H9 (cell line): ENCODE measurements at regions not wholly inside any gene's neighbourhood (a gene's known extent, or its start where the extent isn't known, plus 50 kb on each side); places are given as distances from the start of the nearest gene placed in this dataset.

ENCODE experiments used
- DNase-seq: peaks from one replicate; pipeline ENCODE4 v3.0.0-alpha.2; 2017
- H2AFZ ChIP-seq: one replicate; pipeline ENCODE4 v1.6.1; 2013; ENCODE audit warnings: mild to moderate bottlenecking, low read length, control low read depth, moderate library complexity
- H2AK5ac ChIP-seq: 2 replicates; pipeline ENCODE4 v1.6.1; 2013; ENCODE audit warnings: low read length, control low read depth, mixed read lengths; ENCODE audit not compliant: insufficient read length
- H2BK120ac ChIP-seq: one replicate; pipeline ENCODE4 v1.6.1; 2013; ENCODE audit warnings: low read depth, mild to moderate bottlenecking, low read length, control low read depth, inconsistent platforms; ENCODE audit not compliant: poor library complexity, severe bottlenecking
- H2BK12ac ChIP-seq: 2 replicates; pipeline ENCODE4 v1.6.1; 2013; ENCODE audit warnings: low read length, control low read depth, mixed read lengths, low read depth; ENCODE audit not compliant: insufficient read length
- H2BK15ac ChIP-seq: 2 replicates; pipeline ENCODE4 v1.6.1; 2013; ENCODE audit warnings: low read depth, low read length, control low read depth
- H2BK20ac ChIP-seq: one replicate; pipeline ENCODE4 v1.6.1; 2013; ENCODE audit warnings: low read depth, mild to moderate bottlenecking, low read length, control low read depth, inconsistent platforms; ENCODE audit not compliant: poor library complexity, severe bottlenecking
- H2BK5ac ChIP-seq: 2 replicates; pipeline ENCODE4 v1.6.1; 2013; ENCODE audit warnings: low read length, control low read depth, mixed read lengths; ENCODE audit not compliant: insufficient read length
- H3K14ac ChIP-seq: 2 replicates; pipeline ENCODE4 v1.6.1; 2013; ENCODE audit warnings: low read length, control low read depth; ENCODE audit not compliant: insufficient read depth
- H3K18ac ChIP-seq: 2 replicates; pipeline ENCODE4 v1.6.1; 2013; ENCODE audit warnings: low read depth, mild to moderate bottlenecking, mixed read lengths, low read length, control low read depth; ENCODE audit not compliant: insufficient read length
- H3K23ac ChIP-seq: 2 replicates; pipeline ENCODE4 v1.6.1; 2013; ENCODE audit warnings: low read length, control low read depth, mixed read lengths, low read depth; ENCODE audit not compliant: insufficient read length
- H3K23me2 ChIP-seq: 2 replicates; pipeline ENCODE4 v1.6.1; 2013; ENCODE audit warnings: low read depth, mild to moderate bottlenecking, mixed read lengths, low read length, control low read depth; ENCODE audit not compliant: insufficient read length, poor library complexity, severe bottlenecking
- H3K27ac ChIP-seq: 2 replicates; pipeline ENCODE4 v1.5.1; 2013; ENCODE audit warnings: low read length, control low read depth, mixed read lengths, low read depth; ENCODE audit not compliant: insufficient read length
- H3K27me3 ChIP-seq: 2 replicates; pipeline ENCODE4 v1.6.1; 2013; ENCODE audit warnings: low read length, control low read depth, inconsistent platforms; ENCODE audit not compliant: insufficient read depth
- H3K4ac ChIP-seq: 2 replicates; pipeline ENCODE4 v1.6.1; 2013; ENCODE audit warnings: low read depth, mild to moderate bottlenecking, control low read depth, inconsistent platforms, low read length, moderate library complexity
- H3K4me1 ChIP-seq: 2 replicates; pipeline ENCODE4 v1.6.1; 2013; ENCODE audit warnings: low read length, control low read depth, inconsistent platforms; ENCODE audit not compliant: insufficient read depth
- H3K4me2 ChIP-seq: 2 replicates; pipeline ENCODE4 v1.6.1; 2013; ENCODE audit warnings: low read length, control low read depth, mixed read lengths; ENCODE audit not compliant: insufficient read length, insufficient read depth
- H3K56ac ChIP-seq: 2 replicates; pipeline ENCODE4 v1.6.1; 2013; ENCODE audit warnings: low read depth, mild to moderate bottlenecking, mixed read lengths, low read length, control low read depth; ENCODE audit not compliant: insufficient read length
- H3K79me1 ChIP-seq: 2 replicates; pipeline ENCODE4 v1.6.1; 2013; ENCODE audit warnings: low read depth, mild to moderate bottlenecking, moderate library complexity, low read length, control low read depth, inconsistent platforms; ENCODE audit not compliant: insufficient read depth, poor library complexity, severe bottlenecking
- H3K79me2 ChIP-seq: 2 replicates; pipeline ENCODE4 v1.6.1; 2013; ENCODE audit warnings: low read length, control low read depth, inconsistent platforms; ENCODE audit not compliant: insufficient read depth
- H3K9ac ChIP-seq: 2 replicates; pipeline ENCODE4 v1.6.1; 2013; ENCODE audit warnings: low read length, control low read depth, mixed read lengths; ENCODE audit not compliant: insufficient read length; ENCODE audit errors: extremely low read depth
- H3K9me3 ChIP-seq: one replicate; pipeline ENCODE4 v1.6.1; 2013; ENCODE audit warnings: low read depth, low read length, inconsistent platforms; ENCODE audit not compliant: control insufficient read depth
- H3T11ph ChIP-seq: one replicate; pipeline ENCODE4 v1.6.1; 2013; ENCODE audit warnings: mild to moderate bottlenecking, low read length, control low read depth, inconsistent platforms
- H4K20me1 ChIP-seq: one replicate; pipeline ENCODE4 v1.6.1; 2013; ENCODE audit not compliant: control insufficient read depth, insufficient read length, insufficient read depth
- H4K5ac ChIP-seq: 2 replicates; pipeline ENCODE4 v1.6.1; 2013; ENCODE audit warnings: low read depth, mild to moderate bottlenecking, mixed read lengths, low read length, control low read depth; ENCODE audit not compliant: insufficient read length
- H4K8ac ChIP-seq: replicated peaks from 2 replicates; pipeline ENCODE4 v1.6.1; 2013; ENCODE audit warnings: low read length, control low read depth, mixed read lengths, low read depth; ENCODE audit not compliant: insufficient read length
- H4K91ac ChIP-seq: 2 replicates; pipeline ENCODE4 v1.6.1; 2013; ENCODE audit warnings: low read depth, mild to moderate bottlenecking, moderate library complexity, mixed read lengths, low read length, control low read depth; ENCODE audit not compliant: insufficient read length
- H3K27ac Mint-ChIP-seq, 3 experiments: 2 replicates in 2 of 3; 3 replicates in 1 of 3; pipeline ENCODE4 v1.8.0; 2020 to 2021; ENCODE audit warnings: mixed read lengths in 3 of 3, mild to moderate bottlenecking in 1 of 3, moderate library complexity in 1 of 3
- H3K27me3 Mint-ChIP-seq: 2 replicates; pipeline ENCODE4 v1.8.0; 2021; ENCODE audit warnings: low read depth, mild to moderate bottlenecking, moderate library complexity, mixed read lengths
- H3K36me3 Mint-ChIP-seq, 3 experiments: 2 replicates in 2 of 3; 3 replicates in 1 of 3; pipeline ENCODE4 v1.8.0; 2020 to 2021; ENCODE audit warnings: low read depth in 3 of 3, mixed read lengths in 3 of 3; ENCODE audit not compliant: insufficient read depth in 1 of 3
- H3K4me1 Mint-ChIP-seq, 2 experiments: 2 replicates each; pipeline ENCODE4 v1.8.0; 2020; ENCODE audit warnings: mixed read lengths in 2 of 2
- H3K4me3 Mint-ChIP-seq, 2 experiments: 2 replicates in 1 of 2; 3 replicates in 1 of 2; pipeline ENCODE4 v1.8.0; 2020 to 2021; ENCODE audit warnings: mild to moderate bottlenecking in 2 of 2, mixed read lengths in 2 of 2, moderate library complexity in 1 of 2
- H3K9me3 Mint-ChIP-seq, 2 experiments: 2 replicates in 1 of 2; 3 replicates in 1 of 2; pipeline ENCODE4 v1.8.0; 2020; ENCODE audit warnings: mild to moderate bottlenecking in 2 of 2, mixed read lengths in 2 of 2, moderate library complexity in 1 of 2
- CTCF ChIP-seq: fragments of 200-600 bp; sonication (generic); conservative IDR thresholded peaks from 3 replicates; pipeline ENCODE4 v1.8.0; 2021; ENCODE audit warnings: antibody characterized with exemption, mild to moderate bottlenecking
- WGBS: extraction: QIAGEN DNeasy Blood & Tissue Kit; methylation state at CpG from one replicate; pipeline ENCODE4 v1.1.7; 2013; ENCODE audit warnings: missing lambda C conversion rate, low lambda C conversion rate, mixed read lengths; ENCODE audit not compliant: insufficient read length; ENCODE audit errors: extremely low coverage; 5-methylcytosine and 5-hydroxymethylcytosine counted together

DNA sequence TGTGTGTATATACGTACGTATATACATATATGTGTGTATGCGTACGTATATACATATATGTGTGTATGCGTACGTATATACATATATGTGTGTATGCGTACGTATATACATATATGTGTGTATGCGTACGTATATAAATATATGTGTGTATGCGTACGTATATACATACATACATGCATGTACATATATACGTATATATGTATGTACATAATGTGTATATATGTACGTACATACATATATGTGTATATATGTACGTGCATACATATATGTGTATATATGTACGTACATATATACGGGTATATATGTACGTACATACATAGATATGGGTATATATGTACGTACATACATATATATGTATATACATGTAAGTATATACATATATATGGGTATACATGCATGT lies 332.1 kb downstream of the CRPPA start:
- Histone ChIP-seq H3K18ac (no peak overlapping the region), H3K4me2 (no peak overlapping the region), H4K8ac (no peak overlapping the region), H3K23me2 (no peaks in the 10 kb centered on the region), H3K23ac (no peak overlapping the region), H4K91ac (no peak overlapping the region), H2AK5ac (no peak overlapping the region), H2BK120ac (no peak overlapping the region), H3K27ac (no peak overlapping the region), H3K9ac (no peak overlapping the region), H3K4me1 (no peaks in the 10 kb centered on the region), H3T11ph (no peak overlapping the region), H3K9me3 (no peaks in the 10 kb centered on the region), H3K79me1 (no peaks in the 10 kb centered on the region), H3K56ac (no peak overlapping the region), H4K5ac (no peak overlapping the region), H3K79me2 (no peaks in the 10 kb centered on the region), H2BK12ac (no peak overlapping the region), H2AFZ (no peak overlapping the region), H2BK15ac (no peak overlapping the region), H4K20me1 (no peaks in the 10 kb centered on the region), H3K4ac (no peak overlapping the region), H3K14ac (no peak overlapping the region), H3K27me3 (no peaks in the 10 kb centered on the region), H2BK20ac (no peak overlapping the region), H2BK5ac (no peak overlapping the region)
- Mint-ChIP-seq H3K36me3 (no peaks in the 10 kb centered on the region), H3K9me3 (no peaks in the 10 kb centered on the region), H3K4me3 (no peak overlapping the region), H3K4me1 (no peaks in the 10 kb centered on the region), H3K27me3 (no peaks in the 10 kb centered on the region), H3K27ac (no peak overlapping the region)
- DNase-seq, result no peak
- no CpG with 5 or more reads among the region's 19 CpGs for WGBS
- TF ChIP-seq CTCF, result no peak
